NCI-H2081 treated with DMSO at 0.1 percent for 48 hours (cell line): ENCODE measurements at regions not wholly inside any gene's neighbourhood (a gene's known extent, or its start where the extent isn't known, plus 50 kb on each side); places are given as distances from the start of the nearest gene placed in this dataset.

Source experiments
- DNase-seq: peaks from one replicate; lab custom pipeline; 2025; lab: John Stamatoyannopoulos, UW

DNA sequence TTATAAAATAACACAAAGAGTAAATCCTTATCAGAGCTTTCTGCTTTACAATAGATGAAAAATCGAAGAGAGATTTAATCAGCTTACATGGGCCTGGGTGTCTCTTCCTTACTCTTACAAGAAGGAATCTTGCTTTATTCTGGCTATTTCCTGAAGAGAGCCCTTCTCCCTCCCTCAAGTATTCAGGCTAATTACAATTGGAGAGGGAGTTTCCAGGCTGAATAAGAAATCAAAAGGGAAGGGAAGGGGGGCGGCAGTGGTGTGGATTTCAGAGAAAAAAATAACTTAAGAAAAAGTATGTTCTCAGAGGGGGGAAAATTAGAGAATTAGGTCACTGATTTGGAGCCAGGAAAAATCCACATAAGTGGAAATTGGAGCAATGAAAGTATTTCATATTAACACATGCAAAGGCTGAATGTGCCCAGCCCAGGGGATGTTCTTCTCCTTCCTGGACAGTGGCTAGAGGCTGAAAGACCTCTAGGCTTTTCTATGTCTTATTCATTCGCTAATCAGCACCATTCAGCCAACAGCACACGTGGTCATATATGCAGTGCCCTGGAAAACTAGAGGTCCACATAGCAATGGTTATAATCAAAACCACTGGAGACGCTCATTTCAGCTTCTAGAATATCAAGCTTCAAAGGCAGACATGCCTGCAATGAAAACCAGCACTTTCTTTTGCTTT is 158.9 kb upstream of the BTG1 start:
- DNase-seq: no peak

DNA sequence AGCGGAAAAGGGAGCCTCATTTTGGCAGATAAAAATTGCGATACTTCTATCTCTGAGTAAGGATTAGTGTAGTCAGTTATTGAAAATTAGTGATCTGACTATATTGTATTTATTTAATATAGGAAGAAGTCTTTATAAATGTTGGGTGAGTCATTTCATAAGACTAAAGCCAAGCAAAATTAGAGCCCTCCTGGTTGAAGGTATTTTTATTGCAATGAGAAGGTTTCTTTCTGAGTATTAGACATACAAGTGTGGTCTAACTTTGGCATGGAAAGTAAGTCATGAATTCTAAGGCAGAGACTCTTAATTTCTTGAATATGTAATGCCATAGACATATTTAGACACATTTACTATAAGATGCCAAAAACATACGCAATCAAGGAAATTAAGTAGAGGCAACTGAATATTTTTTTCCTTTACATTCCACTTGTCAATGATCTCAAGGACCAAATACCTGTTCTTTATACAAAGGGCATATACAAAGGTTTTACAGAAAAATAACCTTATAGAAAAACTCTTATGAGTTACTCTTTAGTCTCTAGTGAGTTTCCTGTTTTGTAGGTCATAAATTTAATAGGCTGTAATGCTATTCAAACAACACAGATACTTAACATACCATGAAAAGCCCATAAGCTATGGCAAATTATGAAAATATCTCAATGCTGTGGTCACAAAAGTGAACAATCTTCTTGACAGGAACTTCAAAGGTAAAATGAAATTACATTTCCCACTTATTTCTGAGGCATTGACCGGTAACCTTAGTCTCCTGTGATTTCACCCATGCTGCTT is 156.6 kb upstream of the BTG1 start:
- no peak for DNase-seq

DNA sequence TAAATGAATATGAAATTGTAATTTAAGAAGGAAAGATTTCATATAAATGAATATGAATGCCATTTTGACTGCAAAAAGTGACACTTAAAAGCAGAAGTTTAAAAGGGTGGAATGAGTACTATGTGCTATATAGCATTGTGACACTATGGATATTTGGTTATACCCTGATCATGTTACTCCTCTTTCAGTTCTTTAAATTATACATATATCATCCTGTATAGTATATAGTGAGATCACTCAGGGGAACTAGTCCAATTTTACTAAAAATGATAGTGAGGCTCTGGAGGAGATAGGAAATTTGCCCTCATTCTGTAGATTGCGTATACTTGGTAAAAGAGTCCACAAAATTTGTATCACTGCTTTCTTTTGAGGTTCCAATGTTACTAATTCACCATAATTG is 155.7 kb upstream of the BTG1 start:
- DNase-seq: no peak

DNA sequence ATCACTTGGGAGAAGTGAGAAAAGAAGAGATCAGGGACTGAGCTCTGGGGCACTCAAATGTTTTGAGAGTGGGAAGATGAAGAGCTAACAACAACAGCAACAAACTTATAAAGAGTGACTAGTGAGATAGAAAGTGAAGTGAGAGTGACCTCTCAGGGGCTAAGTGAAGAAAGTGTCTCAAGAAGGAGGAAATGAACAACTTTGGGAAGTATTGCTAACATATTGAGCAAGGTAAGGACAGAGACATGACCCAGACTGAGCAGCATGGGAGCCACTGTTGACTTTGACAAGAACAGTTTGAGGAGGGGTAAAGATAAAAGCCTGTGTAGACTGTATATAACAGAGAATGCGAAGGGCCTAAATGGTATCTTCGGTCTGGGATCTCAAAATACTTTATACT is 155.1 kb upstream of the BTG1 start:
- no peak for DNase-seq

DNA sequence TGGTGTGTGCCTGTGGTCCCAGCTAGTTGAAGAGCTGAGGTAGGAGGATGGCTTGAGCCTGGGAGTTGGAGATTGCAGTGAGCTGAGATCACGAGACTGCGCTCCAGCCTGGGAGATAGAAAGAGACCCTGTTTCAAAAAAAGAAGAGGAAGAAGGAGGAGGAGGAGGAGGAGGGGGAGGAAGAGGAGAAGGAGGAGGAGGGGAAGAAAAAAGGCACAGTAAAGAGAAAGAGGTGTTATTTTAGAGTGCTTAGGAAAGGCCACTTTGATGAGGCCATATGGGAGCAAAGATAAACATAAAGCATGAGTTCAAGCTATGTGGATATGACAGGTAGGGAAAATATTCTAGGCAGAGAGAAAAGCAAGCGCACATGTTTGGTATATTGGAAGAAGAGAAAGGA is 154.1 kb upstream of the BTG1 start:
- DNase-seq: no peak

DNA sequence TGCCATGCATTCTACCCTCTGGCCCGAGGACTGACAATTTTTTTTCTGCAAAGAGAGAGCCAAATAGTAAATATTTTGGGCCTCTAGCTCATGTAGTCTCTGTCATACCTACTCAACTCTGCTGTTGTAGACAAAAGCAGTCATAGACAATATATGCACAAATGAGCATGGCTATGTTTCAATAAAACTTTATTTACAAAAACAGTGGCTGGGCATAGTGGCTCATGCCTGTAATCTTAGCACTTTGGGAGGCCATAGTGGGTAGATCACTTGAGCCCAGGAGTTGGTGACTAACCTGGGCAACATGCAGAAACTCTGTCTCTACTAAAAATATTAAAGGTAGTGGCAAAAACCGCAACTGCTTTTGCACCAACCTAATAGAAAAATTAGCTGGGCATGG is 153.7 kb upstream of the BTG1 start:
- DNase-seq: no peak

DNA sequence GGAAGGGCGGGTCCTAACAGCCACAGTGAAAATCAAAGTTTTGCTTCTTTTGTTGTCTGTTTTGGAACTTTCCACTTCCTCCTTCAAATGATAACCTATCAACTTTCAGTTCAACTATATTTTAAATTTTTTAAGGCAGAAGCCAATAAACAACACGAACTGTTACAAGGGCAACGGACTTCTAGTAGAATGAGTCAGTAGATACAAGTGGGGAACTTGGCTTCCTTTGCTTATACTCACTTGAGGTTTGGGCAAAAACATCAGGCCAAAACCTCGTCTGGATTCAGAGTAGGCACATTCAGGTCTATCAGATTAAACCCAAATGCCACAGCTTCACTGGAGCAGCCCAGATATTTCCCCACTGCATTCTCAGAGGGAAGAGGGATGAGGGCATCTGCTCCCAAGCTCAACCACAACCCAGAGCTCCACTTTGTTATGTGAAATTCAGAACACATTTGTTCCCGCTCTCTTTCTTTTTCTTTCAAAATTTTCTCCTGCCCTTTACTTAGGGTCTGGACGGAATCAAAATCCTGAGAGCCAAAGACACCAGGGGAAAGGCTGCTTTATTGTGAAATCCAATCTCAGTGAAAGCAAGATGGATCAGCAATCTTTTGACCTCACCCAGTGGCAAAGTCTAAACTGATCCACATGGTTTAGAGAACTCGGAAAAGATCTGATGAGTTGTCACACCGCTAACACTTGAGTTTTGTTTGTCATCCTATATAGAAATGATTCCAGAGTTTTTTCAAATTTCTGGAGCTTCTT is 152.5 kb upstream of the BTG1 start:
- DNase-seq: no peak

DNA sequence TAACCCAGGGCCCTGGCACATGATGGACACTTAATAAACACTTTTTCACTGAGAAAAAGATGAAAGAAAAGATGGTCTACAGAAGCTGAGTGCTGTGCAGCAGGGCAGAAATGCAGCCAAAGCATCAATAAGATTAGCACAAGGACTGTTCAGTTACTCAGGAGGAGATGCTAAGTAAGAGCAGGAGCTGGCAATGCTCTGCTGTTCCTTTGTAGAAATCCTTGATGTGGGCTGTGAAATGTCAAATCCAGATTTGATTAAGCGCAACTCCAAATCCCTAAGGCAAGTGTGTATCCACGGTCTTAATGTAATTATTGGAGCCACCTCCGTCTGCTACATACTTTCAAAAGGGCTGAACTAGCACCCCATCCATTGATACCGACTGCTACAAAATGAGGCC is 151.8 kb upstream of the BTG1 start:
- DNase-seq: no peak

DNA sequence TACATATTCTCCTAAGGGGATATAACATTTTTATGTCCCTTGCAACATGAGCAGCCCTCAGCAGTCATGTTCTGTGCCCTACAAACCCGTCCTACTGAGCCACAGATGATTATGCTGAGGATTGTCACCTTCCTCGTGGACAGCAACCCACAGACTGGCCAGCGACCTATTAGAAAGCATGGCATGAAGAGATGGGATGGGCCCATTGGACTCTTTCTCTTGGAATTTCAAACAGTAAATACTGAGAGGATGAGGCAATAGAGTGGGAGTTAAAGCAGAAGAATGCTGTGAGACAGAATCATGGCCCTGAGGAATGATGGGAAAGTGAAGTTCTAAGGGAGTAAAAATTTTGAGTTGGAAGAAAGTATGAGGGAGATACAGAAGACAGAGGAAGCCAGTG is 149.9 kb upstream of the BTG1 start:
- no peak for DNase-seq

DNA sequence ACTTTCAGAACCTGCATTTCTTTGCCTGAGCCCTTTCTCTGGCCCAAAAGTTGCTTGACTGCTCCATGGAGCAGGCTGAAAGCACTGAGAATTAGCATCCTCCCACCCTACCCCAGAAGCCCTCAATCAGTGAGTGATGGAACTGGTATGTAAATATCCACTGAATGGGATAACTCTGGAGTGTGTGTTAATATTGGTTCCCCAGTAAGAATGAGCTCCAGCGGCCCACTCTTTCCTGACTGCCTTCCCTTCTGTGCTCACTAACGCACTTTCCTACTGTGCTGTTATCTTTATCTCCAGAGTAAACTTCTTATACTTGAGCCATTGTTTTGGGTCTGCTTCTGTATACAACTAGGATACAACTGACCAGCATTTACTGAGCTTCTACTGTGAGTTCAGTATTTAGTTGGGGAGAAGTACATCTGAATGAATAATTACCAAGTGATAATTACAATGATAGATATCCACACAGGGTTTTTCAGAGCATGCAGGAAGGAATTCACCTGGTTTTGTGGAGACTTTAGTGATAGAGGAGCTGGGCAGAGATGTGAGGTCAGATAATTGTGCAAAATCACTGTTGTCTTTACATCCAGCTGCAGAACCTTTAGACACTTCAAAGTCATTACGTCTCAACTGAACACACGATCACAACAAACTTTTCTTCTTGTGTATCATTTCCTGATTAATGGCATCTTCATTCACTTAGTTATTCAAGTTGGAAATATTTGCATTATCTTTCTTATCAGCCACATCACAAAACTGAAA is 149.2 kb upstream of the BTG1 start:
- no peak for DNase-seq

DNA sequence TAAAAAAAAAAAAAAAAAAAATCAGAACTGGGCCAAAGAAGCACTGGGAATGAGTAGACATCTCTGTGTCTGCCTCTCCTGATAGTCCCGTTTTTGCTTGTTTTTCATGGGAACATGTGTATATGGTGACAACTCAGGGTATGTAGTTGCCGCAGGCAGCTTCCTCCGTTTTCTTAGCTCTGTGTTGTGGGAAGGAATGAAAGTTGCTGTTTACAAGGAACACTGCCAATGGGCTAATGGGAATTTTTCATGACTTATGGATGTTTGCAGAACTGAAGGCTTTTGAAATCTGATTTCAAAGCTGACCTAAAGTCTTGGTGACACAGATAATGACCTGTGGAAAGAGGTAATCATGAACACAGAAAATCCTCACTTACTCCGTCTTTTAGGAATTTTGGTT is 146.4 kb upstream of the BTG1 start:
- DNase-seq: no peak

DNA sequence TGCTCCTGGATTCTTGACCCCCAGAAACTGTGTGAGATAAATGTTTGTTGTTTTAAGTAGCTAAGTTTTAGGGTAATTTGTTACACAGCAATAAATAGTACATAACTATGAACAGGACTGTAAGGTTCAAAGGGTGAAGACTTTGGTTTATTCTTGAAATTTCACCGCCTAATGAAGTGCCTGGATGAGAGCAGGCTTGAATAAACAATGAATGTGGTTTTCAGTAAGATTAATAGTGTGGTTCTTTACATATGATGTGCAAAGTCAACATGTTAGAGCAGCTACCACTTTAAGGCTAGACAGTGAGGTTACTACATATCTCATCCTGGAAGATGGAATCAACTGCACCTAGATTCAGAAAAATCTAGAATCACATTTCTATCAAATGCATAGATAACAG is 145.2 kb upstream of the BTG1 start:
- no peak for DNase-seq

DNA sequence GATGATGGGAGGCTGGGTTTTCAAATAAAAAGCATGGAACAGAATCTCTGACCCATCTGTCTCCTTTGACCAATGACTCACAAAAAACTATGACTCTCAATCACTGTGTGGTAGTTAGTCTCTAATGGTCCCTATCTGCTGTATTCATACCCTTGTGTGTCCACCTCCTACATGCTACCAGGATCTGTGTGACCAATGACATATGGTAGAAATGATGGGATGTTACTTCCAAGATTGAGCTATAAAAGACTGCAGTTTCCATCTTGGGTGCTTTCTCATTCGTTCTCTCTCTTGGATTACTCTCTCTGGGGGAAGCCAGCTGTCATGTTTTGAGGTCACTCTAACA is 144.7 kb upstream of the BTG1 start:
- no peak for DNase-seq

DNA sequence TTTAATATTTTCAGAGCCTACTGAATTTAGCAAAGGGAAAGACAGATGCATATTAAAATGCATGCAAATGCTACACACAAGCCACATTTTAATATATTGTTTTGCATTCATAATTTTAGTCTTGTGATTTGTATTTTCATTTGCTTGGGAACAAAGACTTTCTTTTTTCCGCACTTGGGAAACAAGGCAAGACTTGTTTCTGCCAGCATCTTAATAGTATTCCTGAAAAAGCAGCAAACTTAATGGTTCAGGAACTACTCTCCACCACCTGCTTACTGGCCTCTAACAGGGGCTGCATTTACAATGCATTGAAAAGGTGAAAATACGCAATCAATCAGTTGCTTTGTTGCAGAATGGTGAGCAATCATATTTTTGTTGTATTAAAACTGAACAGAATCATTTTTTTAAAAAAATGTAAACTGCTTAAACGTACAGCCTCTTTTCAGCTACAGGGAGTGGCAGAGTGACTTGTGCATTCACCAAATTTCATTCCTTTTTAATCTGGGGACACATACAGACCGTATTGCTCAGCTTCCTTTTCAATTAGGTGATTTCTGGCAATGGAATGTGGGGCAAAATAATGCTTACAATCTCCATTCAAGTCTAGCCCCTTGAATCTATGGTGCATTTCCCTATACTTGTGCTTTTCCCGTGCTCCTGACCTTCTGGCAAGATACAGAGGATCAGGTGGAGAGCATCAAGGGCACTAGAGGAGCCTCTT is 144.1 kb upstream of the BTG1 start:
- DNase-seq: no peak

DNA sequence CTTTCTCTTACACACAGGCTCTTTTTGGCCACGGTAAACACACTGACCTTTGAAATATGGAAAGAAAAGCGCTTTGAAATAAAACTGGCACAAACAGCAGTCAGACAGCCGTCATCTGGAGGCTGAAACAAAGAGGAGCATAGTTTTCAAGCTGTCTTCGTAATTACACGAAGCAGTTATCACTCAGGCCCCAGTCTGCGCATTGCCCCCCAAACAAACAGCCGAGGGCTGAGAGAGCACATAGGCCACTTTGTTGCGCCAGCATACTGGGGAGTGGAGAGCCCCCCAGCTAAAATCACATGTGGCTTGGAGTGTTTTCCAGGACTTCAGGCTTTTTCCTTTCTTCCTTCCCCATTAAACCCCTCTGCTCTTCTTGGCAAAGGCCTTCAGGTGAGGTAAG is 142.9 kb upstream of the BTG1 start:
- DNase-seq: no peak

DNA sequence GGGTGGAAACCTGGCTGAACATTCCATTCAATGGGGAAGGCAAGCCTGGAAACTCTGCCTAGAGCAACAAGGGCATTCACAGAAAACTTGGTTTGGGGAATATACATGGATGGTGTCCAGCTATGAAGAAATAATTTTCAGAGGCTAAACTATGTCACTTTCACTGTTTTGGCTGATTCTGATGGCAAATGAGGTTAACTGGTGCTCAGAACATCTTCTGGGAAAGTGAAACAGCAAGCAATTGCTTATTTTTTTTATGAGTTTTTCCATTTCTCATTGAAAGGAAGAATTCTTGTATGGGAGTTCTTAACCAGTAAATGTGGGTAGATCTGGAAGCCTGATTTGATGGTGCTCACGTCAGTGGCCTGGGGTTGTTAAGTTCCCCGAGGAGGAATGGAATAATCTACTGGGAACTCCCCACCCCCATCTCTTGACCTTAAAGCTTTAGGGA is 132.8 kb upstream of the BTG1 start:
- DNase-seq: no peak

DNA sequence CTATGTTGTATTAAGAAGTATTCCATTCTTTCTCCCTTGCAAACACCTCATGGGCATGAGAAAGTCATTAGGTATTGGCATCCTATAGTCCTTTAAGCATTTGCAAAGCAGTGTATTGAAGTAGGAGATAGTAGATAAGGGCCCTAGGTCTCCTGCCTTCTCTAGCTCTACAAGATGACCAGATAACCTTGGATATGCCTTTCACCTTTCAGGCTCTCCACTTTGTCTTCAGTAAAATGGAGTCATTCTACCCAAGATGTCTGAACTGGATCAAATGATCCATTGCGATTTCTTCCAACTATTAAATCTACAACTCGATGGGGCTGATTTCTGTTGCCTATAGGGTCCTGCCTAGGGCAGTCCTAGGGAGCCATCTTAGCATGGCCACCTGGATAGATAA is 132.1 kb upstream of the BTG1 start:
- DNase-seq: no peak

DNA sequence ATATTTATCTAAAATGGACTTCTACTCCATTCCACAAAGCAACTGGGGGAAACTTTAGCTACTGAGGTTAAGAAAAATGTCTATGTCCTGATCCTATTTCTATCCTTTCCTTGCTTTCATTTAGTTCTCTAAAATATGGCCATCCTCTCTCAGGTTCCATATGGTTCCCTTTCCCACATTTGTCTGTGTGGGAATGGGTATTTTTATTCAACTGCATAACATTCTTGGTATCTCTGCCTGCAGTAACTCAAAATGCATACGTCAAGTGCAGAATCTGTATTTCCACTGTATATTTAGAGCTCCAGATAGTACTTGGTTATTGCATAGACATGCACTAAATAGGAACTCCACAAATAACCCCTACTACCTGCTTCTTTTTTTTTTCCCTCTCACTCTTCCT is 130.6 kb upstream of the BTG1 start:
- no peak for DNase-seq

DNA sequence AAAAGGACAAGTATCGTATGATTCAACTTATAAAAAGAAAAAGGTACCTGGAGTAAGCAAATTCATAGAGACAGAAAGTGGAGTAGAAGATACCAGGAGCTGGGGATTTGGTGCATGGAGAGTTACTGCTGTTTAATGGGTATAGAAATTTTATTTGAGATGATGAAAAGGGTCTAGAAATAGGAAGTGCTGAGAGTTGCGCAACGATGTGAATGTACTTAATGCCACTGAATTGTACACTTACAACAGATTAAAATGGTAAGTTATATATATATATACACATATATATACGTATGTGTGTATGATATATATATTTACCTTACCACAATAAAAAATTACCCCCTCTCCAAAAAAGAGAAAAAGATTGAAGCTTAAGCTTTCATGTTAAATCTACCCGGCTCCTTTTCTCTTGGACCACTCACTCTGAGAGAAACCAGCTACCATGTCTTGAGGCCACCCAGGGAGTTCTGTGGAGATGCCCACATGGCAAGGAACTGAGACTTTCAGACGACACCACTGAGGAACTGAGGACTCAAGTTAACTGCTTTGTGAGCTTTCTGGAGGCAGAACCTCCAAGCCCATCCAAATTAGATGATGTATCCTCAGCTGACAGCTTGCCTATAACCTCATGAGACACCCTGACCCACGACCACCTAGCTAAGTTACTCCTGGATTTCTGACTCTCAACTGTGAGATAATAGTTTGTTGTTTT is 130.0 kb upstream of the BTG1 start:
- no peak for DNase-seq

DNA sequence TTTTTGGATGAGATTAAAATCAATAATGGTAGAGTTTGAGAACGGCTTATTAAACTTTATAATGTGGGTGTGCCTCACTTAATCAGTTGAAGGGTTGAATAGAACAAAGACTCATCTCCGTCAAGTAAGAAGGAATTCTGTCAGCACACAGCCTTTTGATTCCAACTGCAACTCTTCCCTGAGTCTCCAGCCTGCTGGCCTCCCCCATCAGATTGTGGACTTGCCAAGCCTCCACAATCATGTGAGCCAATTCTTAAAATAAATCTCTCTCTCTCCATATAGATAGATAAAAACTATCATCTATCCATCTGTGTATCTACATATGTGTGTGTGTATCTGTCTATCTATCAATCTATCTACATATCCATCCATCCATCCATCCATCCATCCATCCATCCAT is 127.4 kb upstream of the BTG1 start:
- DNase-seq: no peak
